Mesothelial cell of epicardium (in vitro differentiated cells): ENCODE measurements at regions not wholly inside any gene's neighbourhood (a gene's known extent, or its start where the extent isn't known, plus 50 kb on each side); places are given as distances from the start of the nearest gene placed in this dataset.

ENCODE experiments used
- DNase-seq, 2 experiments: peaks; one replicate each; pipeline ENCODE4 v3.0.0; 2021; ENCODE audit warnings: low spot score in 2 of 2; ENCODE audit not compliant: unreplicated experiment in 2 of 2
- H3K27ac Mint-ChIP-seq: 2 replicates; pipeline ENCODE4 v1.8.0; 2021; ENCODE audit warnings: mixed read lengths
- H3K27me3 Mint-ChIP-seq: 2 replicates; pipeline ENCODE4 v1.8.0; 2021; ENCODE audit warnings: low read depth, mixed read lengths
- H3K36me3 Mint-ChIP-seq: 2 replicates; pipeline ENCODE4 v1.8.0; 2021; ENCODE audit warnings: mixed read lengths
- H3K4me1 Mint-ChIP-seq: 2 replicates; pipeline ENCODE4 v1.8.0; 2021; ENCODE audit warnings: mixed read lengths
- H3K4me3 Mint-ChIP-seq: 2 replicates; pipeline ENCODE4 v1.8.0; 2021; ENCODE audit warnings: mild to moderate bottlenecking, moderate library complexity, mixed read lengths
- H3K9me3 Mint-ChIP-seq: 2 replicates; pipeline ENCODE4 v1.8.0; 2021; ENCODE audit warnings: mixed read lengths
- TF ChIP-seq, protein P1 (sequence below): fragments of 200-600 bp; sonication (generic); IDR thresholded peaks from one replicate; pipeline ENCODE4 v1.5.0; 2021; ENCODE audit warnings: antibody characterized with exemption; ENCODE audit not compliant: unreplicated experiment

DNA sequence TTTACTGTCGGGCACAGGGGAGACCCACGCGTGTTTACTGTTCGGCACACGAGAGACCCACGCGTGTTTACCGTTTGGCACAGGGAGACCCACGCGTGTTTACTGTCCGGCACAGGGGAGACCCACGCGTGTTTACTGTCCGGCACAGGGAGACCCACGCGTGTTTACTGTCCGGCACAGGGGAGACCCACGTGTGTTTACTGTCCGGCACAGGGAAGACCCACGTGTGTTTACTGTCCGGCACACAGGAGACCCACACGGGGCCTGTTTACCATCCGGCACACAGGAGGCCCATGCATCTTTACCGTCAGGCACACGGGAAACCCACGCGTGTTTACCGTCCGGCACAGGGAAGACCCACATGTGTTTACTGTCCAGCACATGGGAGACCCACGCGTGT is 525.1 kb downstream of the BRD1 start:
- no peaks in the 10 kb centered on the region for H3K36me3 Mint-ChIP-seq
- peak in 1 of 2 experiments; percentile 19 for DNase-seq
- peaks cover 3% of the 10 kb centered on the region for H3K4me1 Mint-ChIP-seq
- TF ChIP-seq, protein P1, sequence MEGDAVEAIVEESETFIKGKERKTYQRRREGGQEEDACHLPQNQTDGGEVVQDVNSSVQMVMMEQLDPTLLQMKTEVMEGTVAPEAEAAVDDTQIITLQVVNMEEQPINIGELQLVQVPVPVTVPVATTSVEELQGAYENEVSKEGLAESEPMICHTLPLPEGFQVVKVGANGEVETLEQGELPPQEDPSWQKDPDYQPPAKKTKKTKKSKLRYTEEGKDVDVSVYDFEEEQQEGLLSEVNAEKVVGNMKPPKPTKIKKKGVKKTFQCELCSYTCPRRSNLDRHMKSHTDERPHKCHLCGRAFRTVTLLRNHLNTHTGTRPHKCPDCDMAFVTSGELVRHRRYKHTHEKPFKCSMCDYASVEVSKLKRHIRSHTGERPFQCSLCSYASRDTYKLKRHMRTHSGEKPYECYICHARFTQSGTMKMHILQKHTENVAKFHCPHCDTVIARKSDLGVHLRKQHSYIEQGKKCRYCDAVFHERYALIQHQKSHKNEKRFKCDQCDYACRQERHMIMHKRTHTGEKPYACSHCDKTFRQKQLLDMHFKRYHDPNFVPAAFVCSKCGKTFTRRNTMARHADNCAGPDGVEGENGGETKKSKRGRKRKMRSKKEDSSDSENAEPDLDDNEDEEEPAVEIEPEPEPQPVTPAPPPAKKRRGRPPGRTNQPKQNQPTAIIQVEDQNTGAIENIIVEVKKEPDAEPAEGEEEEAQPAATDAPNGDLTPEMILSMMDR, result no peak
- H3K4me3 Mint-ChIP-seq, result no peak overlapping the region
- peaks cover 28% of the 10 kb centered on the region for H3K27me3 Mint-ChIP-seq
- no peaks in the 10 kb centered on the region for H3K9me3 Mint-ChIP-seq
- H3K27ac Mint-ChIP-seq, result no peak overlapping the region

DNA sequence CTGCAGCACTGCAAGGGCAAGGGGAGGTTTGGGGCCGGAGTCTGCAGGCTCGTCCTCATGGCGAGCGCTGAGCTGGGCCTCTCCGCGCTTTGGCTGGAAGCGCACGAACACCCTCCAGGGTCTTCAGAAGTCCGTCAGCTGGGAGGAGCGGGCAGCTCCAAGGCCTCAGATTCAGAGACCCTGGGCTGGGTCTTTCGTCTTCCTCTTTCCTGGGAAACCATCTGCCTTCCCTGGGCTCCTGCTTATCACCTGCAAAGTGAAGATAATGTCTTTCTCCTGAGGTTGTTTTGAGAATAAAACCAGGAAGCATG is 525.6 kb downstream of the BRD1 start:
- H3K4me3 Mint-ChIP-seq, result no peak overlapping the region
- H3K27ac Mint-ChIP-seq, result no peak overlapping the region
- H3K27me3 Mint-ChIP-seq, result peaks cover 27% of the 10 kb centered on the region
- no peaks in the 10 kb centered on the region for H3K36me3 Mint-ChIP-seq
- DNase-seq, result peak in 1 of 2 experiments; percentile 20
- H3K4me1 Mint-ChIP-seq, result peaks cover 3% of the 10 kb centered on the region
- H3K9me3 Mint-ChIP-seq, result no peaks in the 10 kb centered on the region
- TF ChIP-seq, protein P1, result no peak

DNA sequence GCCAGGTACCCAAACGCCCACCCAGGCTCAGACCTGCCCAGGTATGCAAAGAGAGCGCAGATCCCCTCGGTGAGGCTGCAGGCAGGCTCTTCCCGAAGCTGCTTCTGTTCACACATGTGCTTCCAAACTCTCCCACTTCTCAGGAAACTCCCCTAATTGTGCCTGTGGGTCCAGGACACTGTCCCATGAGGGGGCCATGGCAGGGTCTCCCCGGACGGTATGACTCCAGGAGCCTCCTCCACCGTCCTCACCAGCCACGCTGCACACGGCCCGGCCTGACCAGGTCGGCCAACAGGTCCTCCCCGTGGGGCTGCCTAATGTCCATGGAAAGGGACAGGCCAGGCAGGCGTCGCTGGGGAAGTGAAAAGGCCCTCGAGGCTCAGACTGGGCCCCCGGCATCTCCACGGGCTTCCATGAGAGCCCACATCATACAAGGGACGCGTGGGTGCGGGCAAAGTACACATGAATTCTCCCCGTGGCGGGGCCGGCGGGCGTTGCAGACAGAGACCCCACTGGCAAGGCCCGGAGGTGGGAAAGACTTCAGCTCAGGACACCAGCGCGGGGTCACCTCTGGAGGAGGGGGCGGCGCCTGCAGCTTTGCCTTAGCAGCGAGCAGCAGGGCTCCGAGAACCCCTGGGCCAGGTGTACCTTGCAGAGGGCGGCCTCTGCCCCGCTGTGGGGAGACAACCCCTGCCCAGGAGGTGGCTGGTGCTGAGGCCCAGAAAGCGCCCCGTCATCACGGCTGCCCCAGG is 526.1 kb downstream of the BRD1 start:
- Mint-ChIP-seq H3K4me3 (no peak overlapping the region), H3K27ac (no peak overlapping the region), H3K9me3 (no peaks in the 10 kb centered on the region), H3K4me1 (peaks cover 3% of the 10 kb centered on the region), H3K27me3 (peaks cover 24% of the 10 kb centered on the region), H3K36me3 (no peaks in the 10 kb centered on the region)
- peak; percentile 20 to 31 for DNase-seq
- TF ChIP-seq, protein P1, result no peak

DNA sequence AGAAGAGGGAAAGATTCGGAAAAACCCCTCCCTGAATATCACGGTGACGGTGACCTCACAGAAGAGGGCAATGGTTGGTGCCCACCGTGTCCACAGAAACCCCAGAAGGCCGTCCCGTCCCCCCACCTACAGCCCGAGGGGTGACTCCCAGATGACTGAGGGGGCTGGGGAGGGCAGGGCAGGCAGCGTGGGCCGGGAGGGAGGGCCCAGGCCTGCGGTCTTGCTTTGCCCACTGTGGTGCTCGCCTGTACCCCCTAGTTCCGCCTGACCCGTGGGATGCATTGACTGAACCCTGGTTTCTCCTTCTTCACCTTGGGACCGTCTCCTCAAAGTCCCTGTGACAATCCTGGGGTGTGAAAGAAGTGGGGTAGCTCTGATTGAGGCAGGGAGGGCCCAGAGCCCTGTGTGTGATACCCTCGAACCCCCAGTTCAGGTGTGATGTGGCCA is 526.7 kb downstream of the BRD1 start:
- TF ChIP-seq, protein P1, result no peak
- peak; percentile 8 to 14 for DNase-seq
- Mint-ChIP-seq H3K9me3 (no peaks in the 10 kb centered on the region), H3K36me3 (no peaks in the 10 kb centered on the region), H3K27ac (no peak overlapping the region), H3K4me1 (peaks cover 3% of the 10 kb centered on the region), H3K27me3 (peaks cover 24% of the 10 kb centered on the region), H3K4me3 (no peak overlapping the region)

DNA sequence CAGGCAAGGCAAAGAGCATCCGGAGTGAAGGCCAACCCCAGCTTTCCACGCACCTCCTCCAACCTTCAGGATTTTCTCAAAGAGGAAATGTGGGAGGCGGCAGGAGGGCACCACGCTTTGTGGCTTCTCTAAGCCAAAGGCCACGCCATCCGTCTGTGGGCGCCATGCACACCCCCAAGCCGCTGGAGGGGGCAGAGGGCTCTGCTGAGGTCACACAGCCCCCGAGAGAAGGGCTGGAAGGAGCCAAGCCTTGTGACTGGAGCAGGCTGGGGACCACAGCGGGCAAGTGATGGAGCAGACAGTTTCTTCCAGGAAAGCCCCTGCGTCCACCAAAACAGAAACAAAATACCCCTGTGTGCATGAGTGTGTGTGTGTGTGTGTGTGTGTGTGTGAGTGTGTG is 527.4 kb downstream of the BRD1 start:
- TF ChIP-seq, protein P1, result no peak
- Mint-ChIP-seq H3K27ac (no peak overlapping the region), H3K27me3 (peaks cover 21% of the 10 kb centered on the region), H3K4me3 (no peak overlapping the region), H3K9me3 (peaks cover 4% of the 10 kb centered on the region), H3K4me1 (peaks cover 3% of the 10 kb centered on the region), H3K36me3 (no peaks in the 10 kb centered on the region)
- peak; percentile 3 to 14 for DNase-seq
